GM19023 (cell line): ENCODE measurements at regions not wholly inside any gene's neighbourhood (a gene's known extent, or its start where the extent isn't known, plus 50 kb on each side); places are given as distances from the start of the nearest gene placed in this dataset.
"Not testable (repeated sequence)": the region's sequence is repeated elsewhere in the genome, so short reads cannot be mapped to it uniquely, and the experiment has no call there.

Experiments
- ATAC-seq: cut with Tn5 transposase; IDR thresholded peaks from one replicate; pipeline ENCODE4 v1.9.1; 2021; ENCODE audit warnings: mild to moderate bottlenecking, moderate library complexity; ENCODE audit not compliant: unreplicated experiment

DNA sequence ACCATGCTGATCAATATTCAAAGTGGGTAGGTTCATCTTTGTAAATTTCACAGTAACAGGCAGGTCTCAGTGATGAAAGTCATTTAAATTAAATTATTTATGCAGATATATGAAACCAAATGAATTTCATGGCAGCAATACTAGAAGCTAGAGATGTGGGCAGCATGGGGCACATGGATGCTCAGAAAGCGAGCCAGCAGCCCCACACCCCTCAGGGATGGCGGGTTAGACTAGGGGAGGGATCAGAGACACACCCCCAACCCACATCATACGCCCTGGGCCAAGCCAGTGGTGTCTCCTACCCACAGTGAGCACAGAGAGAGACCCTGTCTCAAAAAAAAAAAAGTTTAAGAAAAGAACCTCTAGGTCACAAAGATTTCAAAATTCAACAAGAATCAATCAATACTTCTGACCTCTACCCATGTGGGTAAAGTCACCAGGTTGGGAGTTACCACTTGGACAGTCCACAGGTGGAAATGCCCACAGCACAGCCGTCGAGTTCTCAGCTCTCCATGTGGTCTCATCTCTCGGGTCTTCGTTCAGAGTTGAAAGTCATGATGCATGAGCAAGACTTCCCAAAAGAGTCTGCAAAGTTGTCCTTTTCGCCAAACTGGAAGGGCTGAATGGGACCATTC is 79.3 kb upstream of the PPP2R2D start:
- ATAC-seq = no peak

DNA sequence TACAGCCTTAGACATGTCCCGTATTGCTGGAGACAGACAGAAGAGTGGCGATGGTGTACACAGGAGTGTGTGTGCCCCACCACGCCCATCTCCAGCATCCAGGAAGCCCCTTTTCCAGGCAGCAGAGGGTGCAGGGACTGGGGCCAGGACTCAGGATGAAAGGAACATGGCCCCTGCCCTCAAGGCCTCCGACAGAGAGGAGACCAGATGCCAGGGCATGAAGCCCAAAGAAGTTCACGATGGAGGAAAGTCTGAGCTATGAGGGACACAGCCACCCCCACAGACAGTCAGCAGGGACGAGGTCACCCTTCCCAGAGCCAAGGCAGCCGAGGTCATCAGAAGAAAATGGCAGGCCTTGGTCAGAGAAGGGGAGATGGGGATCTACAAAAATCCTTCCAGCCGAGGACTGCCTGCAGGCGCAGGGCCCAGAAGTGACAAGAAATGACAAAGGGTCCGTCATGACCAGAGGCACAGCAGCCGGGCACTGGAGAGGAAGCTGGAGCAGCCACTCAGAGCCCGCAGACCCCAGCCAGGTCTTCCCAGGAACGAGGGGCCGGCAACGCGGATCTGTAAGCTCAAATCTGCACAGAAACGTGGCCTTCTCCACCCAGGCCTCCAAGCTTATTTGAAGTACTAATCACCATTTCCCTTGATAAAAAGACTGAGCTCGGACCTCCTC is 78.7 kb upstream of the PPP2R2D start:
- ATAC-seq = no peak

- no peak for ATAC-seq
Measured at GRCh38 chr10:131822692-131823245, 78.0 kb upstream of the PPP2R2D start.

GRCh38 chr10:131823601-131824099 is 77.2 kb upstream of the PPP2R2D start:
- ATAC-seq = not testable (repeated sequence)

DNA sequence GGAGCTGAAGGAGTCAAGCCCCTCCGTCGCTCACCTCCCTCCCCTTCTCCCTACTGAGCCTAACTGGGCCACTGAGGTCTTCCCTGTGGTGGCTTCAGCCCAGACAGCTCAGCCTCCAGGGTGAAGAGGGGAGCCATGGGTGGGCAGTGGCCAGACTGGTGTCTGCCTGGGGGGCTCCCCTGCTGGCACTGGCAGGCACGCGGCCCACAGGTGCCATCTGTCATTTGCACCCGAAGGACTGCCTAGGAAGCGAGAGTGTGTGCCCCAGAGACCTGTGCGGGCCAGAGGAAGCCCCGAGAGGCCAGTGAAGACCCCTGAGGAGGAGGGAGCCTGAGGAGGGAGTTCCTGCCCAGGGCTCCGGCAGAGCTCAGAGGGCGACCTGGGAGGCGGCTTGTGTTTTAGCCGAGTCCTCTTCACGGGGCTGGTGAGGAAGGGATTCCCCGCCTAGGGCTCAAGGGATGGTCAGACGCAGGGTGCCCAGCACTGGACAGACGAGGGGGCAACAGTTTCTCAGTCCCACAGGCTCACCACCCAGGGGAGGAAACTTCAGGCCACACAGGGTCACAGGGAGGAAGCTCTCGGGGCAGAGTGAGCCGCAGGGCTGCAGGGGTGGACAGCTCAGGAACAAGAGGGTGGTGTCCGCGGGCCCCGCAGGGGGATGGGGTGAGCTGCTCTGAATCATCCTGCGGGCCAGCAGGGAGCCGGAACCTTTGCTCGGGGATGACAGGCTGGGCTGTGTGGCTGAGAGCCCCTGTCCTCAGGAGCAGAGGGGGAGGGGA is 76.2 kb upstream of the PPP2R2D start:
- no peak for ATAC-seq

GRCh38 chr10:131825150-131825848 is 75.5 kb upstream of the PPP2R2D start:
- ATAC-seq = no peak

GRCh38 chr10:131825960-131826650 is 74.7 kb upstream of the PPP2R2D start:
- ATAC-seq = no peak

DNA sequence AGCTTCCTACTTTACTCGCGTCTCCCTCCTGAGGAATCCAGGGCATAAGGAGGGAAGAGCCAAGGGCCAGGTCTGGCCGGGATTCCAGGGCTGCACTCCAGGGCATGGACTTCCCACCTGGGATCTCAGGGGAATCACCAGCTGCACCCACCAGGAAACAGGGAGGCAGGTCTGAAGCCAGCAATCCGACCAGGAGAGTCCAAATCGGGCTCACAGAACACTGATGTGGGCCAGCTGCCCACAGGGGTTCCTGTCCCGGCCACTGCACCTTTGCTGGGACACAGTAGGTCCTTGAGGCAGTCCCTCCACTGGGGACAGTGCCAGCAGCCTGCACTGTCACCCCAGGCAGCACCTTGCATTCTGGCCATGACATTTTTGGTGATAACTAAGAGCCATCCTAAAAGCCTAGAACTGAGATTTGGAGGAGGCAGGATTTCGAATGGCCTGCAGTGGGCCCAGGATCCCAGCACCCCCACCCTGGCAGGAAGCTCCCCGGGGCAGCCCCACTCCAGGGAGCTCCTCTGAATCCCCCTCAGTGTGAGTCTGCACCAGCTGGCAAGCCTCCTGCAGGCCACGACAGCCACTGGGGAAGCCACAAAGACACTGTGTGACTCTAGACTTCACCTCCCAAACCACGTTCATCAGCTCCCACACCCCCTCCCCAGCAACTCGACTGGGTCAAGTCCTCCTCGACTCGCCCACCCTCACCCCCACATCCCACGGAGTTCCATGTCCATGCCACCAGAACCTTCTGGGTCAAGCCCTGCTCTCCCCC is 71.5 kb upstream of the PPP2R2D start:
- ATAC-seq = no peak

DNA sequence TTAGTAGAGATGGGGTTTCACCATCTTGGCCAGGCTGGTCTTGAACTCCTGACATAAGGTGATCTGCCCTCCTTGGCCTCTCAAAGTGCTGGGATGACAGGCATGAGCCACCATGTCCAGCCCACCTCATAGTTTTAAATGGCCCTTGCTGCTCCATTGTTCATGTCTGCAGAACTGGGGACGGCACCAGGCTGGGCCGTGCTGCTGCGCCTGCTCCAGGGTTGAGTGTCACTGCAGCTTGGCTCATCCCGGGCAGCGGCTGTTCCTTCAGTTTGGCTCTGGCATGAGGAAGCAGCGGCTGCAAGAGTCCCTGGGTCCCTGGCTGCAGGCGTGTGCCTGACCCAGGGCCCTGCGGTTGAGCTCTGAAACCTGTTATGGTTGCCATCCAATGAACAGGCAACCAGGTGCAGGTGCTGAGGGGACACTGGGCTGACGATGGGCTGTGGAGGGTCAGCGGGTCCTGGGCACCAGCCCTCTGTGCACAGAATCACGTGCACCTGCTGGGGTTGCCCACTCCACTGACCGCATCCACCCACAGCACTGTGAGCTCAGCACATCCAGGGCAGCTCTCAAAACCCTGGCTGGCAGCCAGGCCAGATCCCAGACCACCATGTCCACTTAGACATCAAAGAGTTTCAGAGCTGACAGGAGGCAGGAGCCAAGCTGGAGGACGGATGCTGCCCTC is 70.2 kb upstream of the PPP2R2D start:
- no peak for ATAC-seq

- ATAC-seq = no peak
Measured at GRCh38 chr10:131831561-131831960, 69.2 kb upstream of the PPP2R2D start.

DNA sequence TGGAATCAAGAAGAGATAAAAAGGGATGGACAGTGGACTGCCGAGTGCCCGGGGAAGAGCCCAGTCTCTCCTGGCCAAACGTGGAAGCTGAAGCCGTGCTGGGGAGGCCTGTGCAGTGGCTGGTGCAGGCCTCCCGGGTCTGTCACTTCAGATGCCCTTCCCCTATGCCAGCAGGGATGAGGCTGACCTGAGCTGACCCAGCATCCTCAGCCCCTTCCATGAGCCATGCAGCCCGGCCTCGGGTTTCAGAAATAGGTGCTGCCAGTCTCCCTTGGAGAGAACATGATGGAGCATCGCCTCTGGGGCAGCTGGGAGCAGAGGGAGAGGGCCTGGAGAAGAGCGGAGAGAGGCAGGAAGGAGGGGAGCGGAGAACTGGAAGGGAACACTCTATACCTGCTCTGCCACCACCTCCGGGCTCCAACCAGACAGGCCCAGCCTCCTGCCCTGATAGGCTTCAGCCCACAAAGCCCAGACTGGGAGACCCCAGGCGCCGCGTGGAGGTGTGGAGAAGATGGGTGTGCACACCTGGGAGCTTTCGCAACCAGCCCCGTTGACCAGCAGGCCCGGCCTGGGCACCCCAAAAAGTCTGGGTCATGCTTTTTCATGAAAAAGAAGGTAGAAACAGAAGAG is 68.6 kb upstream of the PPP2R2D start:
- no peak for ATAC-seq

- no peak for ATAC-seq
Measured at GRCh38 chr10:131833013-131833412, 67.8 kb upstream of the PPP2R2D start.

DNA sequence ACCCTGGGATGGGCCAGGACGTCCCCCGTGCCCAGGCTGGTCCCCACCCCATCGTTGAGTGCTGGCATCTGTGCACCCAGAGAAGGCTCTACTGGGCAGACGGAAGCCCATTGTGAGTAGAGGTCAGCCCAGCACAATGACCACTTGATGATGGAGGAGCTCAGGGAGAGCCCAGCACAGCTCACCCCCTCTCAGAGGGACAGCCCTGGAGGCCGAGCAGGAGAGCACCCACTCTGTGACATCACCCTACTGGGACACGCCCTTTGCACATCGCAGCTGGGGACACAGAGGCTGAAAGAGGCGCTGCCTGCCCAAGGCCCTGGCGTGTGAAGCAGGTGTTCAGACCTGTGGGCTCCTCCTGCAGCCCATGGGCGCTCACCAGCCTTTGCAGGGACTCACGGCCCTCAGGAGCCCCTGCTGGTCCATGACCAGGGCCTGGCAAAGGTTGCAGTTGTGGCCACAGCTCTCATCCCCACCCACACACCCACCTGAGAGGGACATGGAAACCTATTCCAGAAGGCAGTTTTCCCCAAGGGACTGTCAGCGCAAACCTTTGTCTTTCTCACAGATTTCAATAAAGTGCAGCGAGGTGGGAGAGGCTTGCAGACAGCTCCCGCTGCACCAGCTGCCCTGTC is 67.2 kb upstream of the PPP2R2D start:
- ATAC-seq = no peak

DNA sequence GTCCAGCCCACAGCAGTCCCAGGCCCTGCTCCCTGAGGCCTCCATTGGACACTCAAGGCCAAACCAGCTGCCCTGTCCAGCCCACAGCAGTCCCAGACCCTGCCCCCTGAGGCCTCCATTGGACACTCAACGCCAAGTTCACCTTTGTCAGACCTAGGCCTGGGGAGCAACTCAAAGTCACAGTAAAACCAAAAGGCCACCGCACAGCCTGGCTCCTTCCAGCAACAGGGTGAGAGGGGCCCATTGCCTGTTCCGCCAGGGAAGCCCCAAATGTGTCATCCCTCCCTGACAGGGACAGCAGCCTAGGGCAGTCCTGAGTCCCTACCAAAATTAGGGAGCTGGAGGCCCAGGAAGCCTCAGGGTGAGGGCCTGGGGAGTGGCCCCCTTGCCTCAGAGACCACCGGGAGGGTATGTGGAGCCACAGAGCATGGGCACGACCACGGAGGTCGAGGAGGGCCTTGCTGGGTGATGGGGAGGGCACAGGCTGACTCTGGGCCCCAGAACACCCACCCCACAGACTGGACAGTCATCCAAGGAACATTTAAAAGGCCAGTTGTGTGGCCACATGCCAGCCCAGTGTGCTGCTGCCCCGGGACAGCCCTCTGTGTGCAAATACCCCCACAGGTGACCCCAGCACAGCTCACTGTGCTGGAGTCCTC is 66.5 kb upstream of the PPP2R2D start:
- no peak for ATAC-seq

GRCh38 chr10:131838966-131839742 is 61.7 kb upstream of the PPP2R2D start:
- no peak for ATAC-seq

GRCh38 chr10:131839880-131840787 is 60.7 kb upstream of the PPP2R2D start:
- not testable (repeated sequence) for ATAC-seq
